22Rv1 (cell line): ENCODE measurements at regions not wholly inside any gene's neighbourhood (a gene's known extent, or its start where the extent isn't known, plus 50 kb on each side); places are given as distances from the start of the nearest gene placed in this dataset.

Source experiments
- ZFX ChIP-seq: fragments of 450-650 bp; IDR thresholded peaks from 2 replicates; pipeline ENCODE4 v1.6.1; 2017; ENCODE audit warnings: antibody characterized with exemption, borderline replicate concordance
- TF ChIP-seq, protein P1 (sequence below): fragments of 450-650 bp; IDR thresholded peaks from 2 replicates; pipeline ENCODE4 v1.5.1; 2017; ENCODE audit warnings: mild to moderate bottlenecking

DNA sequence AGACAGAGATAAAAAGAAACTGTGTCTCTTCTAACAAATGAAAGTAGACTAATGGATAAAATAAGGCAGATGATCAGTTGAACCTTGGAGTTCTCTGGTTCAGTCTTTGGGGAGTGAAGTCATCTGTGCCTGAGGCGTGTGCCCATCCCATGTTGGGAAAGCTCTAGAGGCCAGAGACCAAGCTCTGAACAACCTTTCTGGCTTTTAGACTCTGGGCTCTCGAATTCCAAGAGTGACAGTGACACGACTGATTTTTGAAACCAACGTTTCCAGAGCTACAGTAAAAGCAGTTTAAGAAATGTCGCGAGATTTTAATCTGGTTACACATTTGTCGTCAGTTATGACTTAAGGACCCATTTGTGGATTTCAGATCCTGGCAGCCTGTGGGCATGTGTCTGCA is 83.7 kb upstream of the APCDD1 start:
- TF ChIP-seq, protein P1, sequence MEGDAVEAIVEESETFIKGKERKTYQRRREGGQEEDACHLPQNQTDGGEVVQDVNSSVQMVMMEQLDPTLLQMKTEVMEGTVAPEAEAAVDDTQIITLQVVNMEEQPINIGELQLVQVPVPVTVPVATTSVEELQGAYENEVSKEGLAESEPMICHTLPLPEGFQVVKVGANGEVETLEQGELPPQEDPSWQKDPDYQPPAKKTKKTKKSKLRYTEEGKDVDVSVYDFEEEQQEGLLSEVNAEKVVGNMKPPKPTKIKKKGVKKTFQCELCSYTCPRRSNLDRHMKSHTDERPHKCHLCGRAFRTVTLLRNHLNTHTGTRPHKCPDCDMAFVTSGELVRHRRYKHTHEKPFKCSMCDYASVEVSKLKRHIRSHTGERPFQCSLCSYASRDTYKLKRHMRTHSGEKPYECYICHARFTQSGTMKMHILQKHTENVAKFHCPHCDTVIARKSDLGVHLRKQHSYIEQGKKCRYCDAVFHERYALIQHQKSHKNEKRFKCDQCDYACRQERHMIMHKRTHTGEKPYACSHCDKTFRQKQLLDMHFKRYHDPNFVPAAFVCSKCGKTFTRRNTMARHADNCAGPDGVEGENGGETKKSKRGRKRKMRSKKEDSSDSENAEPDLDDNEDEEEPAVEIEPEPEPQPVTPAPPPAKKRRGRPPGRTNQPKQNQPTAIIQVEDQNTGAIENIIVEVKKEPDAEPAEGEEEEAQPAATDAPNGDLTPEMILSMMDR = no peak
- no peak for TF ChIP-seq ZFX
